ENCODE measurements at regions not wholly inside any gene's neighbourhood (a gene's known extent, or its start where the extent isn't known, plus 50 kb on each side); places are given as distances from the start of the nearest gene placed in this dataset.
"Not testable (repeated sequence)": the region's sequence is repeated elsewhere in the genome, so short reads cannot be mapped to it uniquely, and the experiment has no call there.

DNA sequence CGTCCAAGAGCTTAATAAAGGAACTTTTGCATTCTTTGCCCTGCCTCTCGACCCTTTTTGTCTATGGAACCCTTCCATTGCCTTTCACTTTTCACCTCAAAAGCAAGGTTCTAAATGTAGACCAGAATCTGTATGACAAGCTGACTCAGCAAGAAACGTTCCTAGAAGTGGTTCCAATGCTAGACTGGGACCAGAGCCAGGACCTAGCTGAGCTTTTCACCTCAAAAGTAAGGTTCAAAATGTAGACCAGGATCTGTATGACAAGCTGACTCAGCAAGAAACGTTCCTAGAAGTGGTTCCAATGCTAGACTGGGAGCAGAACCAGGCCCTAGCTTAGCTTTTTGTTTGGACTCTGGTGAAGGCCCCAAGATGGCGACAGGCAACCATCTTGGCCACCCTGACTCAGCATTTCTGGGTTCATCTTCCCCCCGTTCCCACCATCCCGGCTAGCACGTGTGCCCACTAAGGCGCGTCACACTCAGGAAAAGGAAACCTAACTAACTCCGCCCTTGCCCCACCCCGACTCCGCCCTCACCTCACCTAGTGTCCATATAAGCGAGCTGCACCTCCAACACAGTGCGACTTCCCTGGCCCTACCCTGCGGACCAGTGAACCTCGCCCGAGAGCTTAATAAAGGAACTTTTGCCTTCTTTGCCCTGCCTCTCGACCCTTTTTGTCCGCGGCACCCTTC is 53.0 kb upstream of the TMEM97 start:
- H3K4me1 ChIP-seq (ENCODE audit: insufficient read depth, low read length); H3K79me2 ChIP-seq (ENCODE audit: low read length); ATAC-seq; H3F3A ChIP-seq (ENCODE audit: low read length, unreplicated experiment); H3K27me3 ChIP-seq (ENCODE audit: low read length); BruUV-seq (replicated peaks); DNase-seq; H3K27ac ChIP-seq (ENCODE audit: low read length); H3K9me2 ChIP-seq (replicated peaks; ENCODE audit: low read length); CTCF ChIA-PET; H3K4me2 ChIP-seq (ENCODE audit: low read length); intact Hi-C loops (cut with micrococcal nuclease); H3K9me3 ChIP-seq (ENCODE audit: low read length); H3K9ac ChIP-seq (ENCODE audit: low read length); H2AFZ ChIP-seq (ENCODE audit: low read length); H3K36me3 ChIP-seq (ENCODE audit: low read depth, low read length); POLR2A ChIA-PET (ENCODE audit: unreplicated experiment); H4K20me1 ChIP-seq (ENCODE audit: low read length); H3K4me3 ChIP-seq (ENCODE audit: low read length): not testable (repeated sequence)

DNA sequence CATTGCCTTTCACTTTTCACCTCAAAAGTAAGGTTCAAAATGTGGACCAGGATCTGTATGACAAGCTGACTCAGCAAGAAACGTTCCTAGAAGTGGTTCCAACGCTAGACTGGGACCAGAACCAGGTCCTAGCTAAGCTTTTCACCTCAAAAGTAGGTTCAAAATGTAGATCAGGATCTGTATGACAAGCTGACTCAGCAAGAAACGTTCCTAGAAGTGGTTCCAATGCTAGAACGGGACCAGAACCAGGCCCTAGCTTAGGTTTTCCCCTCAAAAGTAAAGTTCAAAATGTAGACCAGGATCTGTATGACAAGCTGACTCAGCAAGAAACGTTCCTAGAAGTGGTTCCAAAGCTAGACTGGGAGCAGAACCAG is 52.5 kb upstream of the TMEM97 start:
- H3K9ac ChIP-seq (ENCODE audit: low read length); BruUV-seq (replicated peaks); H3K9me2 ChIP-seq (replicated peaks; ENCODE audit: low read length); H4K20me1 ChIP-seq (ENCODE audit: low read length); H3K4me1 ChIP-seq (ENCODE audit: insufficient read depth, low read length); H3K79me2 ChIP-seq (ENCODE audit: low read length); H2AFZ ChIP-seq (ENCODE audit: low read length); H3K4me2 ChIP-seq (ENCODE audit: low read length); H3K4me3 ChIP-seq (ENCODE audit: low read length); POLR2A ChIA-PET (ENCODE audit: unreplicated experiment); H3K27me3 ChIP-seq (ENCODE audit: low read length); intact Hi-C loops (cut with micrococcal nuclease); ATAC-seq; DNase-seq; CTCF ChIA-PET; H3K27ac ChIP-seq (ENCODE audit: low read length); H3K9me3 ChIP-seq (ENCODE audit: low read length); H3K36me3 ChIP-seq (ENCODE audit: low read depth, low read length); H3F3A ChIP-seq (ENCODE audit: low read length, unreplicated experiment): not testable (repeated sequence)

- H3F3A ChIP-seq (ENCODE audit: low read length, unreplicated experiment); H3K9me3 ChIP-seq (ENCODE audit: low read length); ATAC-seq; BruUV-seq (replicated peaks); CTCF ChIA-PET; intact Hi-C loops (cut with micrococcal nuclease); H3K36me3 ChIP-seq (ENCODE audit: low read depth, low read length); H3K27me3 ChIP-seq (ENCODE audit: low read length); H3K4me3 ChIP-seq (ENCODE audit: low read length); H3K9ac ChIP-seq (ENCODE audit: low read length); DNase-seq; H4K20me1 ChIP-seq (ENCODE audit: low read length); POLR2A ChIA-PET (ENCODE audit: unreplicated experiment); H3K4me2 ChIP-seq (ENCODE audit: low read length); H3K4me1 ChIP-seq (ENCODE audit: insufficient read depth, low read length); H3K9me2 ChIP-seq (replicated peaks; ENCODE audit: low read length); H2AFZ ChIP-seq (ENCODE audit: low read length); H3K27ac ChIP-seq (ENCODE audit: low read length); H3K79me2 ChIP-seq (ENCODE audit: low read length): not testable (repeated sequence)
These were observed 51.9 kb upstream of the TMEM97 start for GRCh38 chr17:28266926-28267719.

- Histone ChIP-seq H3K4me2 (ENCODE audit: low read length) (no peak overlapping the region), H4K20me1 (ENCODE audit: low read length) (no peaks in the 10 kb centered on the region), H3K36me3 (ENCODE audit: low read depth, low read length) (no peaks in the 10 kb centered on the region), H3K79me2 (ENCODE audit: low read length) (no peaks in the 10 kb centered on the region), H2AFZ (ENCODE audit: low read length) (no peak overlapping the region), H3K4me1 (ENCODE audit: insufficient read depth, low read length) (no peaks in the 10 kb centered on the region), H3K9me3 (ENCODE audit: low read length) (0 out of 2 replicates have a peak, but pooled peaks cover 3% of the 10 kb centered on the region), H3K9me2 (replicated peaks; ENCODE audit: low read length) (no peaks in the 10 kb centered on the region), H3K9ac (ENCODE audit: low read length) (no peak overlapping the region), H3K27ac (ENCODE audit: low read length) (no peak overlapping the region), H3F3A (ENCODE audit: low read length, unreplicated experiment) (no peaks in the 10 kb centered on the region), H3K27me3 (ENCODE audit: low read length) (no peaks in the 10 kb centered on the region), H3K4me3 (ENCODE audit: low read length) (no peak overlapping the region)
- intact Hi-C loops (cut with micrococcal nuclease) = no loop called here
- ChIA-PET POLR2A (ENCODE audit: unreplicated experiment) (no interaction called here), CTCF (no interaction called here)
- no peak for ATAC-seq
- TF ChIP-seq EZH2 (IDR thresholded peaks at IDR 0.05; ENCODE audit: low read length, unreplicated experiment) (no peak), EZH2phosphoT487 (IDR thresholded peaks at IDR 0.05; ENCODE audit: borderline replicate concordance, low read length) (no peak)
- TF ChIP-seq, protein P1, sequence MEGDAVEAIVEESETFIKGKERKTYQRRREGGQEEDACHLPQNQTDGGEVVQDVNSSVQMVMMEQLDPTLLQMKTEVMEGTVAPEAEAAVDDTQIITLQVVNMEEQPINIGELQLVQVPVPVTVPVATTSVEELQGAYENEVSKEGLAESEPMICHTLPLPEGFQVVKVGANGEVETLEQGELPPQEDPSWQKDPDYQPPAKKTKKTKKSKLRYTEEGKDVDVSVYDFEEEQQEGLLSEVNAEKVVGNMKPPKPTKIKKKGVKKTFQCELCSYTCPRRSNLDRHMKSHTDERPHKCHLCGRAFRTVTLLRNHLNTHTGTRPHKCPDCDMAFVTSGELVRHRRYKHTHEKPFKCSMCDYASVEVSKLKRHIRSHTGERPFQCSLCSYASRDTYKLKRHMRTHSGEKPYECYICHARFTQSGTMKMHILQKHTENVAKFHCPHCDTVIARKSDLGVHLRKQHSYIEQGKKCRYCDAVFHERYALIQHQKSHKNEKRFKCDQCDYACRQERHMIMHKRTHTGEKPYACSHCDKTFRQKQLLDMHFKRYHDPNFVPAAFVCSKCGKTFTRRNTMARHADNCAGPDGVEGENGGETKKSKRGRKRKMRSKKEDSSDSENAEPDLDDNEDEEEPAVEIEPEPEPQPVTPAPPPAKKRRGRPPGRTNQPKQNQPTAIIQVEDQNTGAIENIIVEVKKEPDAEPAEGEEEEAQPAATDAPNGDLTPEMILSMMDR (conservative IDR thresholded peaks at IDR 0.05; ENCODE audit: low read depth, low read length) = no peak
- no TSS peak for BruUV-seq (replicated peaks)
- DNase-seq = no peak
These were observed 51.0 kb upstream of the TMEM97 start for GRCh38 chr17:28267720-28268609.
